ENCODE measurements at regions not wholly inside any gene's neighbourhood (a gene's known extent, or its start where the extent isn't known, plus 50 kb on each side); places are given as distances from the start of the nearest gene placed in this dataset.

DNA sequence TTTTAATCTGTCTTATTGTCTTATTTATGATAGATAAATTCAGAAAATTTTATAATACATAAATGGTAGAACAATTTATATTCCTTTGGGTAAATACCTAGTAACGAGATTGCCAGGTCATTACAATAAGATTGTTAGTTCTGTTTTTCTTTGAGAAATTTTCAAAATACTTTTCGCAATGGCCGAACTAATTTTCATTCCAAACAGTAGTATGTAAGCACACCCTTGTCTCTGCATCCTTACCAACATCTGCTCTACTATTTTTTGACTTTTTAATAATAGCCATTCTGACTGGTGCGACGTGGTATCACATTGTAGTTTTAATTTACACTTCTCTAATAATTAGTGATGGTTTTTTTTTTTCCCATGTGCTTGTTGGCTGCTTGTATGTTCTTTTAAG lies 351.4 kb upstream of the LUZP2 start:
- DNase-seq (ENCODE audit: low read depth), result no peak
- H3K4me3 ChIP-seq (ENCODE audit: low read length), result no peak overlapping the region
- TF ChIP-seq, protein P1, sequence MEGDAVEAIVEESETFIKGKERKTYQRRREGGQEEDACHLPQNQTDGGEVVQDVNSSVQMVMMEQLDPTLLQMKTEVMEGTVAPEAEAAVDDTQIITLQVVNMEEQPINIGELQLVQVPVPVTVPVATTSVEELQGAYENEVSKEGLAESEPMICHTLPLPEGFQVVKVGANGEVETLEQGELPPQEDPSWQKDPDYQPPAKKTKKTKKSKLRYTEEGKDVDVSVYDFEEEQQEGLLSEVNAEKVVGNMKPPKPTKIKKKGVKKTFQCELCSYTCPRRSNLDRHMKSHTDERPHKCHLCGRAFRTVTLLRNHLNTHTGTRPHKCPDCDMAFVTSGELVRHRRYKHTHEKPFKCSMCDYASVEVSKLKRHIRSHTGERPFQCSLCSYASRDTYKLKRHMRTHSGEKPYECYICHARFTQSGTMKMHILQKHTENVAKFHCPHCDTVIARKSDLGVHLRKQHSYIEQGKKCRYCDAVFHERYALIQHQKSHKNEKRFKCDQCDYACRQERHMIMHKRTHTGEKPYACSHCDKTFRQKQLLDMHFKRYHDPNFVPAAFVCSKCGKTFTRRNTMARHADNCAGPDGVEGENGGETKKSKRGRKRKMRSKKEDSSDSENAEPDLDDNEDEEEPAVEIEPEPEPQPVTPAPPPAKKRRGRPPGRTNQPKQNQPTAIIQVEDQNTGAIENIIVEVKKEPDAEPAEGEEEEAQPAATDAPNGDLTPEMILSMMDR (conservative IDR thresholded peaks at IDR 0.05; ENCODE audit: low read depth, low read length), result no peak

DNA sequence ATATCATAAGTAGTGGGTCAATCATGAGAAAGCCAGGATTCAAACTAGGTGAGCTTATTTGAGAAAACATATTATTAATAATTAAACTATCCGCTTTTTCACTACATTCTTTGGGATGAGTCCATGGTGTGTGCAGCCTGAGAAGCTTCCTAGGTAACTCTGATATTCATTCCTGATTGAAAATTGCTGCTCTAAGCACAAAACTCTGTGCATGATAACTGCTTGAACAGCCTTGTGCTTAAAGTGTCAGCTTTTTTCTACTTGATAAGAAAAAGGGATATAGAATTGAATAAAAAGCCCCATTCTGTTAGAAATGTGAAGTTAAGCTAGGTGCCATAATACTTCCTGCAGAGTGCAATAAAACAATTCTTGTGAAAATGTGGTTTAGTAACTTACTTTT lies 343.5 kb upstream of the LUZP2 start:
- H3K4me3 ChIP-seq (ENCODE audit: low read length), result no peak overlapping the region
- no peak for DNase-seq (ENCODE audit: low read depth)
- TF ChIP-seq, protein P1 (conservative IDR thresholded peaks at IDR 0.05; ENCODE audit: low read depth, low read length), result no peak

DNA sequence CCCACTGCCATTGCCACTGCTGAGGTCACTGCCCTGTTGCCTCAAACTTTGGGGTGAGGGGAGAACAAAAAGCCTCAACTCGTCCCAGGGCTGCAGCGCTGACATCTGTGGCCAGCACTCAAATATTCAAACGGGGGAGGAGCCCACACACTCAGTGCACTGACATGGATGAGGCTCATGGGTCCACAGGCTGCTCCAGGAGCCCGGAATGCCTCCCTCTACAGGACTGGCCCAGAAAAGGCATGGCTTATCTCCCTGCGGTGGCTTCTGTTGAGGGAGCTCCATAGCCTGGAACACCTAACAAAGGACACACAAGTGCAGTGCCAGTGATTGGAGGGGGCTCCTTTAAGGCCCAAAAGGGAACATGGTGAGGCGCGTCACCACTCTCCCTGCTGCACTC lies 341.1 kb upstream of the LUZP2 start:
- TF ChIP-seq, protein P1 (conservative IDR thresholded peaks at IDR 0.05; ENCODE audit: low read depth, low read length), result peak; percentile 11
- DNase-seq (ENCODE audit: low read depth), result no peak

DNA sequence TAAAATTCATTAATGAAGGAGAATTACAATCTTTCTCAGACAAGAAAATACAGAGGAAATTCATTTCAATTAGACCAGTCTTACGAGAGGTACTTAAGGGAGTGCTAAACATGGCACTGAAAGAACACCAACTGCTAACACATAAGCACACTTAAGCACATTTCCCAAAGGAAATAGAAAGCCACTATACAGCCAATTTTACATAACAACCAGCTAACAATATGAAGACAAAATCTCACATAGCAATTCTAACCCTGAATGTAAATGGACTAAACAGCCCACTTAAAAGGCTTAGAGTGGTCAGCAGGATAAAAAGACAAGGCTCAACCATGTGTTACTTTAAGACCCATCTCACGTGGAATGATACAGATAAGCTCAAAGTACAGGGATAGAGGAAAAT lies 339.5 kb upstream of the LUZP2 start:
- TF ChIP-seq, protein P1 (conservative IDR thresholded peaks at IDR 0.05; ENCODE audit: low read depth, low read length), result no peak
- no peak overlapping the region for H3K4me3 ChIP-seq (ENCODE audit: low read length)
- no peak for DNase-seq (ENCODE audit: low read depth)

More for the DNA sequence above, 341.1 kb upstream of the LUZP2 start:
- no peak overlapping the region for H3K4me3 ChIP-seq (ENCODE audit: low read length)

DNA sequence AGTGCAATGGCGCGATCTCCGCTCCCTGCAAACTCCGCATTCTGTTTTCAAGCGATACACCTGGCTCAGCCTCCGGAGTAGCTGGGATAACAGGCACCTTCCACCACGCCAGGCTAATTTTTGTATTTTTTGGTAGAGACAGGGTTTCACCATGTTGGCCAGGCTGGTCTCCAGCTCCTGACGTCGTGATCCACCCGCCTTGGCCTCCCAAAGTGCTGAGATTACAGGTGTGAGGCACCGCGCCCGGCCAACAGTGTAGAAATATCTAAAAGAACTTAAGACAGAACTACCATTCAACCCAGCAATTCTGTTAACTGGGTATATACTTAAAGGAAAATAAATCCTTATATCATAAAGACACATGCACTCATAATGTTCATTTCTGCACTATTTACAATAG lies 335.3 kb upstream of the LUZP2 start:
- DNase-seq (ENCODE audit: low read depth), result no peak
- no peak overlapping the region for H3K4me3 ChIP-seq (ENCODE audit: low read length)
- TF ChIP-seq, protein P1 (conservative IDR thresholded peaks at IDR 0.05; ENCODE audit: low read depth, low read length), result no peak

DNA sequence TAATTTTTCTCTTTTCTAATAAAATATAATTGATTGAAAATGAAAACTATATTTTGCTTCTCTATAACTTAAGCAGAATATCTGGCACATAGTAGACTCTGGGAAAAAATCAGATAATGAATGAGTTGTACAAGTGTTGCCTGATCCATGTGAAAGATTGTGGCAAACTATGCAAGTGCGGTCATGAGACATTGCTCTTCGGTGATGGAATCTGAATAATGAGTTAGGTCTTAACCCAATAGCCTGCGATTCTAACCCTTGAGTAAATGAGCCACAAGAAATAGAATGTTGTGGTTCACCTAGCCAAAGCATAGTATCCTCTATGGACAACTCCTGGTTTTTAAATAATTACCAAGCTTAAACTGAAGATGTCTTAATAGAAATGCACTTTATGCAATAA lies 333.7 kb upstream of the LUZP2 start:
- DNase-seq (ENCODE audit: low read depth), result peak; percentile 61
- no peak overlapping the region for H3K4me3 ChIP-seq (ENCODE audit: low read length)
- TF ChIP-seq, protein P1 (conservative IDR thresholded peaks at IDR 0.05; ENCODE audit: low read depth, low read length), result no peak

DNA sequence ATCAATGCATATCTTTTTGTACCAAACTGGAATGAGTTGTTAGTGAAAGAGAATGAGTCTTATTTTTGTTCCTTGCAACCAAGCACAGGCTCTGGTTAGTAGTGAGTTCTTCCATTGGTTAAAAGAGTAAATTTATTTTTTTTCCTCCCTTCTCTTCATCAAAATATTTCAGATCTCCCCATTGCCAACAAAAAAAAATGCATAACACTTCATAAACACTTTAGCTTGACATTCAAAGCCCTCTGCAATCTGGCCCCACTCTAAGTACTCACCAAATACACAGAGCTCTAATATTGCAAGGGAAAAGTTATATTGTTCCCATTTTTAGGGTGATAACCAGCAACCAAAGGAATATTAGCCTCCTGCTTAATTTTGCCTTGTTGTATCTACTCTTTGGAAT lies 333.0 kb upstream of the LUZP2 start:
- TF ChIP-seq, protein P1 (conservative IDR thresholded peaks at IDR 0.05; ENCODE audit: low read depth, low read length), result no peak
- no peak overlapping the region for H3K4me3 ChIP-seq (ENCODE audit: low read length)
- DNase-seq (ENCODE audit: low read depth), result no peak

Data from retinal pigment epithelial cell (primary cell).